ENCODE measurements at regions not wholly inside any gene's neighbourhood (a gene's known extent, or its start where the extent isn't known, plus 50 kb on each side); places are given as distances from the start of the nearest gene placed in this dataset.

DNA sequence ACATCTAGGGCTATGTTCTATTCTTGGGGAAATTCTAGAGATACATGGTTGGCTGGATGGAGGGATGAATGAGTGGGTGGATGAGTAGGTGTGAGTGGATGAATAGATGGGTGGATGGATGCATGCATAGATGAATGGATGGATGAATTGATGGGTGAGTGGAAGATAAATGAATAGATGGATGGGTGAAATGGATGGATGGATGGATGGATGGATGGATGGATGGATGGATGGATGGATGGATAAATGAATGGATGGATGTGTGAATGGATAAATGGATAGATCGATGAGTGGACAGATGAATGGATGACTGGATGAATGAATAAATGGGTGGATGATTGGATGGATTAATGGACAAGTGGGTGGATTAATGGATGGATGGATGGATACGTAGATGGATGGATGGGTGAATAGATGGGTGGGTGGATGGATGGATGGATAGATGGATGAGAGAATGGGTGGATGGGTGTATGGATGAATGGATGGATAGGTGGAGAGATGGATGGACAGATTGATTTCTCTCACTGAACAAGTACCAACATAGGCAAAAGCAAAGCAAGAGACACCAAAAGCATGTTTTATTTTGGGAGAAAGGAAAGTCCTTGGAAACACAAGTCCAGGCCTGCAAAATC lies 143.2 kb downstream of the TSHZ3 start:
- DNase-seq = no peak
- H3K4me3 ChIP-seq = no peak overlapping the region
- no peaks in the 10 kb centered on the region for H3K9me3 ChIP-seq
- TF ChIP-seq, protein P1, sequence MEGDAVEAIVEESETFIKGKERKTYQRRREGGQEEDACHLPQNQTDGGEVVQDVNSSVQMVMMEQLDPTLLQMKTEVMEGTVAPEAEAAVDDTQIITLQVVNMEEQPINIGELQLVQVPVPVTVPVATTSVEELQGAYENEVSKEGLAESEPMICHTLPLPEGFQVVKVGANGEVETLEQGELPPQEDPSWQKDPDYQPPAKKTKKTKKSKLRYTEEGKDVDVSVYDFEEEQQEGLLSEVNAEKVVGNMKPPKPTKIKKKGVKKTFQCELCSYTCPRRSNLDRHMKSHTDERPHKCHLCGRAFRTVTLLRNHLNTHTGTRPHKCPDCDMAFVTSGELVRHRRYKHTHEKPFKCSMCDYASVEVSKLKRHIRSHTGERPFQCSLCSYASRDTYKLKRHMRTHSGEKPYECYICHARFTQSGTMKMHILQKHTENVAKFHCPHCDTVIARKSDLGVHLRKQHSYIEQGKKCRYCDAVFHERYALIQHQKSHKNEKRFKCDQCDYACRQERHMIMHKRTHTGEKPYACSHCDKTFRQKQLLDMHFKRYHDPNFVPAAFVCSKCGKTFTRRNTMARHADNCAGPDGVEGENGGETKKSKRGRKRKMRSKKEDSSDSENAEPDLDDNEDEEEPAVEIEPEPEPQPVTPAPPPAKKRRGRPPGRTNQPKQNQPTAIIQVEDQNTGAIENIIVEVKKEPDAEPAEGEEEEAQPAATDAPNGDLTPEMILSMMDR (IDR thresholded peaks at IDR 0.05) = no peak
- H3K4me1 ChIP-seq (ENCODE audit: low read depth) = no peaks in the 10 kb centered on the region
- intact Hi-C loops (cut with DNase I, micrococcal nuclease) = no loop called here
- no peaks in the 10 kb centered on the region for H3K36me3 ChIP-seq (ENCODE audit: low read depth)
- no peak for ATAC-seq

DNA sequence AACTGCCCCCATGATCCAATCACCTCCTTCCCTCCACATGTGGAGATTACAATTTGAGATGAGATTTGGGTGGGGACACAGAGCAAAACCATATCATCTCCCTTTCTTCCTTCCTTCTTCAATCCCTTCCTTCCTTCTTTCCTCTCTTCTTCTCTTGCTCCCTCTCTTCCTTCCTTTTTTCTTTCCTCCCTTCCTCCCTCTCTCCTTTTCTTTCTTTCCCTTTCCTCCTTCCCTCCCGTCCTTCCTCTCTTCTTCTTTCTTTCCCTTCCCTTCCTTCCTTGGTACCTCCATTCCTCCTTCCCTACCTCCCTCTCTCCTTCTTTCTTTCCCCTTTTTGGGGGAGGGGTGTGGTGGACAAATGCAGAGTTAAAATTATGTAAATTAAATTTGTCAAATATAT lies 145.1 kb downstream of the TSHZ3 start:
- intact Hi-C loops (cut with DNase I, micrococcal nuclease) = no loop called here
- Histone ChIP-seq H3K36me3 (ENCODE audit: low read depth) (no peaks in the 10 kb centered on the region), H3K4me3 (no peak overlapping the region), H3K4me1 (ENCODE audit: low read depth) (no peaks in the 10 kb centered on the region), H3K9me3 (no peaks in the 10 kb centered on the region)
- ATAC-seq = no peak
- no peak for DNase-seq
- TF ChIP-seq, protein P1 (IDR thresholded peaks at IDR 0.05) = no peak

DNA sequence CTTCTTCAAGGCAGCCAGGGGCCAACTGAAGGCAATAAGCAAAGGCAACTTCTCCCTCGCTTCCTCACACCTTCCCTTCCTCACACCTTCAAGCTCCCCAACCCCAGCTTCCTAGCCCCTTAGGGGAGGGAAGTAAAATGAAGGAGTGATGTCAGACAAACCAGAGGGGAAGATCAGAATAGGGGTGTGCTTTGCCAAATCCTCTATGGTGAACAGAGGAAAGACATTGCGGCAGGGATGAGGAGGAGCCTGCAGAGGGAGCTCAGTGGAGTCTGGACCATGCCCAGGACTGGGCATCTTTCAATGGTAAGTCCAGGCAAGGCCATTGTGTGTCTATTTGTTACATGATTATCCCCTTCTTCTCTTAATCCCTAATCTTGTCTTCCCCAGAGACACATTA lies 164.0 kb downstream of the TSHZ3 start:
- intact Hi-C loops (cut with DNase I, micrococcal nuclease) = no loop called here
- Histone ChIP-seq H3K4me3 (no peak overlapping the region), H3K4me1 (ENCODE audit: low read depth) (no peaks in the 10 kb centered on the region), H3K36me3 (ENCODE audit: low read depth) (no peaks in the 10 kb centered on the region), H3K9me3 (no peaks in the 10 kb centered on the region)
- DNase-seq (no peak), ATAC-seq (no peak)
- TF ChIP-seq, protein P1 (IDR thresholded peaks at IDR 0.05) = no peak

DNA sequence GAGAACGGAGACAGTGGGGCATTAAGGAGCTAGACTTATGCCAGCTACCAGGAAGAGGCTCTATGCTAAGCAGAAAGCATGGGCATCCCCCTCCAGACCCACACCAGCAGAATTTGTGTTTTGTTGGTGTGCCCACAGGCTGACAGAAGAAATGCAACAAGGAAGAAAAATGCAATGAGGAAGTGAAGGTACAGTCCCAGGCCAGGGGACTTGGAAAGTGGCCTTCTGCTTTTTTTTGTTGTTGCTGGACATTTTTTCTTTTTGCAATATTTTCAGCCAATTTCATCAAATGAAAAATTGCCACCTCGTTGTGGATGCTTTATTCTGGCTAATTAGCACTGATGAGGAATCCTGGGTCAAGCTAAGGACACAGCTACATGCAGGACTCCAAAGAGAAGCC lies 167.7 kb downstream of the TSHZ3 start:
- no peak for ATAC-seq
- Histone ChIP-seq H3K4me1 (ENCODE audit: low read depth) (no peaks in the 10 kb centered on the region), H3K36me3 (ENCODE audit: low read depth) (no peaks in the 10 kb centered on the region), H3K9me3 (no peaks in the 10 kb centered on the region), H3K4me3 (no peak overlapping the region)
- intact Hi-C loops (cut with DNase I, micrococcal nuclease) = no loop called here
- no peak for DNase-seq
- TF ChIP-seq, protein P1 (IDR thresholded peaks at IDR 0.05) = no peak

DNA sequence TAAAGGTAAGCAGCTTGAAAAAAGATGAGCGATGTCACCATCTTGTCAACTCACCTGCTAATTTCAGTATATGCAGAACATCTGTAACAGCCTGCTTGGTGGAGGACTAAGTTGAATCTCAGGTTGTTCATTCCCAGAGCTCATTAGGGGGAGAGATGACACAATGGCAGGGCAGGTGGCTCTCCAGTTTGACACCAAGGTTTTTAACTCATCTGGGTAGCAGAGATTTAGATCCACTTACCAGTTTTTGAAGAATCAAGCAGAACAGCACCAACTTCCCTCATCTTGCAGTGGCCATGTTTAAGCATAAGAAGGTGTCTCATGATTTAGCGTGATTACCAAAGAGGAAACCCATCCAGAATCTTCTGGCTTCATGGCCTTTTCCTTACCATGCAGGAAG lies 168.3 kb downstream of the TSHZ3 start:
- Histone ChIP-seq H3K36me3 (ENCODE audit: low read depth) (no peaks in the 10 kb centered on the region), H3K4me1 (ENCODE audit: low read depth) (no peaks in the 10 kb centered on the region), H3K9me3 (no peaks in the 10 kb centered on the region), H3K4me3 (no peak overlapping the region)
- DNase-seq = no peak
- ATAC-seq = no peak
- intact Hi-C loops (cut with DNase I, micrococcal nuclease) = no loop called here
- TF ChIP-seq, protein P1 (IDR thresholded peaks at IDR 0.05) = no peak

DNA sequence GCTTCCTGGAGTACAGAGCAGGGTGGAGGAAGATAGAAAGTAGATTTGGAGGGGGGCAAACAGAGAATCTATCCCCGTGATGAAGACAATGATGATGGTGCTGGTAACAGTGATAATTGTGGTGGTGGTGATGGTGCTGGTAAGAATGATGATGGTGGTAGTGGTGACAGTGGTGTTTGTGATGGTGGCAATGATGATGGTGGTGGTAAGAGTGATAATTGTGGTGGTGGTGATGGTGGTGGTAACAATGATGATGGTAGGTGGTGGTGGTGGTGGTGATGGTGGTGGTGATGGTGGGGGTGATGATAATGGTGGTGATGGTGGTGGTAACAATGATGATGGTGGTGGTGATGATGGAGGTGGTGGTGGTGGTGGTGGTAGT lies 169.8 kb downstream of the TSHZ3 start:
- Histone ChIP-seq H3K9me3 (no peaks in the 10 kb centered on the region), H3K4me3 (no peak overlapping the region), H3K36me3 (ENCODE audit: low read depth) (no peaks in the 10 kb centered on the region), H3K4me1 (ENCODE audit: low read depth) (no peaks in the 10 kb centered on the region)
- TF ChIP-seq, protein P1 (IDR thresholded peaks at IDR 0.05) = no peak
- ATAC-seq (no peak), DNase-seq (no peak)
- intact Hi-C loops (cut with DNase I, micrococcal nuclease) = no loop called here
